ENCODE measurements at regions not wholly inside any gene's neighbourhood (a gene's known extent, or its start where the extent isn't known, plus 50 kb on each side); places are given as distances from the start of the nearest gene placed in this dataset.
A peak's percentile ranks its signal among the peaks of the same experiment; 100 is the strongest.

- no peak overlapping the region for H3K4me3 ChIP-seq (replicated peaks in 1 of 4; ENCODE audit: control extremely low read depth in 1 of 4, insufficient read depth in 1 of 4, low read depth in 3 of 4, low read length in 4 of 4)
- no peak for DNase-seq (ENCODE audit: low read depth in 2 of 2)
Measured at GRCh38 chr4:30881985-30882384, 161.8 kb downstream of the PCDH7 start.

GRCh38 chr4:30882443-30882842, 162.3 kb downstream of the PCDH7 start:
- H3K36me3 ChIP-seq (ENCODE audit: control insufficient read depth, insufficient read depth, low read length), result no peaks in the 10 kb centered on the region
- H2AFZ ChIP-seq (ENCODE audit: low read length), result no peak overlapping the region
- no peaks in the 10 kb centered on the region for H3K79me2 ChIP-seq (ENCODE audit: control insufficient read depth, insufficient read depth, low read length)
- no peak for DNase-seq (ENCODE audit: low read depth in 2 of 2)
- no peak overlapping the region for H3K4me2 ChIP-seq (ENCODE audit: extremely low read depth, insufficient read depth, low read length)
- no peak for TF ChIP-seq CTCF (conservative IDR thresholded peaks at IDR 0.05 in 1 of 2, IDR thresholded peaks at IDR 0.05 in 1 of 2; ENCODE audit: low read depth in 1 of 2, low read length in 2 of 2)
- TF ChIP-seq EZH2 (IDR thresholded peaks at IDR 0.05; ENCODE audit: low read length, missing control alignments), result no peak
- H3K27me3 ChIP-seq (ENCODE audit: control insufficient read depth, insufficient read depth, low read length), result no peaks in the 10 kb centered on the region
- no peaks in the 10 kb centered on the region for H3K4me1 ChIP-seq (ENCODE audit: control insufficient read depth, extremely low read depth, insufficient read depth, low read length)
- H3K9ac ChIP-seq (ENCODE audit: insufficient read depth, low read length), result no peak overlapping the region
- no peaks in the 10 kb centered on the region for H4K20me1 ChIP-seq (ENCODE audit: control insufficient read depth, extremely low read depth, insufficient read depth, low read length)
- H3K4me3 ChIP-seq (replicated peaks in 1 of 4; ENCODE audit: control extremely low read depth in 1 of 4, insufficient read depth in 1 of 4, low read depth in 3 of 4, low read length in 4 of 4), result no peak overlapping the region
- no peak overlapping the region for H3K27ac ChIP-seq (ENCODE audit: insufficient read depth, low read length)
- H3K9me3 ChIP-seq (ENCODE audit: control insufficient read depth, insufficient read depth, low read depth, low read length), result no peaks in the 10 kb centered on the region

More at GRCh38 chr4:30881985-30882384, 161.8 kb downstream of the PCDH7 start:
- H2AFZ ChIP-seq (ENCODE audit: low read length), result no peak overlapping the region
- H3K9ac ChIP-seq (ENCODE audit: insufficient read depth, low read length), result no peak overlapping the region
- H3K4me2 ChIP-seq (ENCODE audit: extremely low read depth, insufficient read depth, low read length), result no peak overlapping the region
- H3K4me1 ChIP-seq (ENCODE audit: control insufficient read depth, extremely low read depth, insufficient read depth, low read length), result no peaks in the 10 kb centered on the region
- no peak overlapping the region for H3K27ac ChIP-seq (ENCODE audit: insufficient read depth, low read length)
- H3K36me3 ChIP-seq (ENCODE audit: control insufficient read depth, insufficient read depth, low read length), result no peaks in the 10 kb centered on the region
- TF ChIP-seq CTCF (conservative IDR thresholded peaks at IDR 0.05 in 1 of 2, IDR thresholded peaks at IDR 0.05 in 1 of 2; ENCODE audit: low read depth in 1 of 2, low read length in 2 of 2) (no peak), EZH2 (IDR thresholded peaks at IDR 0.05; ENCODE audit: low read length, missing control alignments) (no peak)
- no peaks in the 10 kb centered on the region for H3K9me3 ChIP-seq (ENCODE audit: control insufficient read depth, insufficient read depth, low read depth, low read length)
- no peaks in the 10 kb centered on the region for H4K20me1 ChIP-seq (ENCODE audit: control insufficient read depth, extremely low read depth, insufficient read depth, low read length)
- H3K27me3 ChIP-seq (ENCODE audit: control insufficient read depth, insufficient read depth, low read length), result no peaks in the 10 kb centered on the region
- H3K79me2 ChIP-seq (ENCODE audit: control insufficient read depth, insufficient read depth, low read length), result no peaks in the 10 kb centered on the region

- DNase-seq (ENCODE audit: low read depth in 2 of 2), result peak in 1 of 2 donors; percentile 62
- Histone ChIP-seq H3K4me1 (ENCODE audit: control insufficient read depth, extremely low read depth, insufficient read depth, low read length) (no peaks in the 10 kb centered on the region), H3K27me3 (ENCODE audit: control insufficient read depth, insufficient read depth, low read length) (no peaks in the 10 kb centered on the region), H3K27ac (ENCODE audit: insufficient read depth, low read length) (no peak overlapping the region), H3K9ac (ENCODE audit: insufficient read depth, low read length) (no peak overlapping the region), H3K9me3 (ENCODE audit: control insufficient read depth, insufficient read depth, low read depth, low read length) (no peaks in the 10 kb centered on the region), H3K36me3 (ENCODE audit: control insufficient read depth, insufficient read depth, low read length) (no peaks in the 10 kb centered on the region), H3K79me2 (ENCODE audit: control insufficient read depth, insufficient read depth, low read length) (no peaks in the 10 kb centered on the region), H3K4me2 (ENCODE audit: extremely low read depth, insufficient read depth, low read length) (no peak overlapping the region), H2AFZ (ENCODE audit: low read length) (no peak overlapping the region), H4K20me1 (ENCODE audit: control insufficient read depth, extremely low read depth, insufficient read depth, low read length) (no peaks in the 10 kb centered on the region), H3K4me3 (replicated peaks in 1 of 4; ENCODE audit: control extremely low read depth in 1 of 4, insufficient read depth in 1 of 4, low read depth in 3 of 4, low read length in 4 of 4) (no peak overlapping the region)
- no peak for TF ChIP-seq CTCF (conservative IDR thresholded peaks at IDR 0.05 in 1 of 2, IDR thresholded peaks at IDR 0.05 in 1 of 2; ENCODE audit: low read depth in 1 of 2, low read length in 2 of 2)
- TF ChIP-seq EZH2 (IDR thresholded peaks at IDR 0.05; ENCODE audit: low read length, missing control alignments), result no peak
Measured at GRCh38 chr4:30882995-30883675, 163.0 kb downstream of the PCDH7 start.

All from fibroblast of lung (primary cell).